OCI-LY3 (cell line): ENCODE measurements at regions not wholly inside any gene's neighbourhood (a gene's known extent, or its start where the extent isn't known, plus 50 kb on each side); places are given as distances from the start of the nearest gene placed in this dataset.

ENCODE experiments used
- H2AFZ ChIP-seq: fragments of 200-600, 300-600 bp; shearing (Covaris generic); 2 replicates; pipeline ENCODE4 v1.6.0; 2014; ENCODE audit warnings: antibody characterized with exemption, low read depth, low read length
- H3K27ac ChIP-seq: fragments of 200-600, 300-600 bp; sonication (generic); 2 replicates; pipeline ENCODE4 v1.5.1; 2014; ENCODE audit warnings: mild to moderate bottlenecking, low read length, moderate library complexity, mixed read lengths
- H3K27me3 ChIP-seq: fragments of 200-600, 300-600 bp; sonication (generic); 2 replicates; pipeline ENCODE4 v1.6.1; 2014; ENCODE audit warnings: low read depth, low read length, mixed read lengths
- H3K36me3 ChIP-seq: fragments of 200-600, 300-600 bp; sonication (generic); replicated peaks from 2 replicates; pipeline ENCODE3; 2014; ENCODE audit warnings: low read depth, low read length, mixed read lengths
- H3K4me1 ChIP-seq: fragments of 300-600, 200-600 bp; sonication (generic); 2 replicates; pipeline ENCODE4 v1.6.1; 2014; ENCODE audit warnings: low read length, mixed read lengths
- H3K4me2 ChIP-seq: fragments of 200-600, 300-600 bp; sonication (generic); 2 replicates; pipeline ENCODE4 v1.6.1; 2014; ENCODE audit warnings: low read length, mixed read lengths
- H3K4me3 ChIP-seq: fragments of 300-600, 200-600 bp; sonication (generic); 2 replicates; pipeline ENCODE4 v1.5.1; 2014; ENCODE audit warnings: antibody characterized with exemption, mild to moderate bottlenecking, low read length, moderate library complexity
- H3K79me2 ChIP-seq: fragments of 300-600, 200-600 bp; shearing (Covaris generic); 2 replicates; pipeline ENCODE4 v1.6.1; 2014; ENCODE audit warnings: mild to moderate bottlenecking, low read length, mixed read lengths
- H3K9ac ChIP-seq: fragments of 300-600, 200-600 bp; shearing (Covaris generic); 2 replicates; pipeline ENCODE4 v1.6.0; 2014; ENCODE audit warnings: mild to moderate bottlenecking, low read length, moderate library complexity
- H3K9me3 ChIP-seq: fragments of 200-600, 300-600 bp; shearing (Covaris generic); 2 replicates; pipeline ENCODE4 v1.6.1; 2014; ENCODE audit warnings: low read length, mixed read lengths; ENCODE audit not compliant: insufficient read depth
- H4K20me1 ChIP-seq: fragments of 200-600, 300-600 bp; sonication (generic); 2 replicates; pipeline ENCODE4 v1.6.1; 2016; ENCODE audit warnings: low read length, mixed read lengths; ENCODE audit not compliant: insufficient read depth
- CTCF ChIP-seq: fragments of 200-600, 300-600 bp; sonication (generic); IDR thresholded peaks from 2 replicates; pipeline ENCODE4 v1.5.1; 2014; ENCODE audit warnings: antibody characterized with exemption, low read length, low read depth
- EZH2phosphoT487 ChIP-seq: fragments of 200-600 bp; shearing (Covaris generic); IDR thresholded peaks from 2 replicates; pipeline ENCODE4 v1.6.1; 2018; ENCODE audit warnings: antibody characterized with exemption, mixed run types, low read depth

- H3K27me3 ChIP-seq = peaks cover 23% of the 10 kb centered on the region
- H3K79me2 ChIP-seq = no peaks in the 10 kb centered on the region
- no peaks in the 10 kb centered on the region for H3K9me3 ChIP-seq
- no peak overlapping the region for H3K9ac ChIP-seq
- no peaks in the 10 kb centered on the region for H3K36me3 ChIP-seq
- no peaks in the 10 kb centered on the region for H4K20me1 ChIP-seq
- no peak overlapping the region for H3K4me2 ChIP-seq
- TF ChIP-seq EZH2phosphoT487 (no peak), CTCF (no peak)
- no peak overlapping the region for H3K27ac ChIP-seq
- H3K4me3 ChIP-seq = no peak overlapping the region
- no peaks in the 10 kb centered on the region for H3K4me1 ChIP-seq
- no peak overlapping the region for H2AFZ ChIP-seq
These were observed 140.7 kb downstream of the NSG2 start for GRCh38 chr5:174186096-174186695.

DNA sequence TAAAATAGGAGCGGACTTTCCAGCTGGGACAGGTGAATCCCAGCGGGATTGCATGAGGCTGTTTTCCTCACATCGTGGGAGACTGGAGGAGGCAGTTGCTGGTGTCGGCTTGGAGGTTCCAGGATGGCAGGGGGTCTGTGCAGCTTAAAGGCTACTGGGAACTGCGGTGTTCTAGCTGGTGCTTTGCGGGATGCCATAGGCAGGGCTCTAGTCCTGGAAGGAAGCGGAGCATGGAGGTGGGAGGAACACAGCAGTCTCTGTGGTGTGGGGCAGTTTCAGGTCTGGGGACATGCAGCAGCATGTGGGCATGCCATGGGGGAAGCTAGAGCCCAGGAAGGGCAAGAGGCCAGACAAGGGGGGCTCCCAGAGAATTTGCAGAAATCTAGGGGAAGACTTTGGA is 141.5 kb downstream of the NSG2 start:
- H3K4me1 ChIP-seq = no peaks in the 10 kb centered on the region
- H3K27ac ChIP-seq = no peak overlapping the region
- H3K4me2 ChIP-seq = no peak overlapping the region
- H3K79me2 ChIP-seq = no peaks in the 10 kb centered on the region
- no peak overlapping the region for H3K9ac ChIP-seq
- H4K20me1 ChIP-seq = no peaks in the 10 kb centered on the region
- TF ChIP-seq EZH2phosphoT487 (no peak), CTCF (no peak)
- H3K27me3 ChIP-seq = peaks cover 21% of the 10 kb centered on the region
- H3K36me3 ChIP-seq = no peaks in the 10 kb centered on the region
- H3K4me3 ChIP-seq = no peak overlapping the region
- H2AFZ ChIP-seq = no peak overlapping the region
- no peaks in the 10 kb centered on the region for H3K9me3 ChIP-seq

- no peak overlapping the region for H3K4me3 ChIP-seq
- H3K27me3 ChIP-seq = peaks cover 19% of the 10 kb centered on the region
- H3K27ac ChIP-seq = no peak overlapping the region
- H3K4me1 ChIP-seq = no peaks in the 10 kb centered on the region
- no peaks in the 10 kb centered on the region for H3K79me2 ChIP-seq
- no peak for TF ChIP-seq CTCF
- no peak for TF ChIP-seq EZH2phosphoT487
- no peak overlapping the region for H2AFZ ChIP-seq
- H3K9ac ChIP-seq = no peak overlapping the region
- no peaks in the 10 kb centered on the region for H4K20me1 ChIP-seq
- H3K4me2 ChIP-seq = no peak overlapping the region
- H3K36me3 ChIP-seq = no peaks in the 10 kb centered on the region
- no peaks in the 10 kb centered on the region for H3K9me3 ChIP-seq
These were observed 142.0 kb downstream of the NSG2 start for GRCh38 chr5:174187481-174187880.

GRCh38 chr5:174188295-174188694 is 142.8 kb downstream of the NSG2 start:
- Histone ChIP-seq H3K4me3 (no peak overlapping the region), H4K20me1 (no peaks in the 10 kb centered on the region), H2AFZ (no peak overlapping the region), H3K27ac (no peak overlapping the region), H3K4me2 (no peak overlapping the region), H3K36me3 (no peaks in the 10 kb centered on the region), H3K9ac (no peak overlapping the region), H3K79me2 (no peaks in the 10 kb centered on the region), H3K4me1 (no peaks in the 10 kb centered on the region), H3K9me3 (no peaks in the 10 kb centered on the region), H3K27me3 (peaks cover 16% of the 10 kb centered on the region; the same call in 1 of the 2 replicates)
- TF ChIP-seq EZH2phosphoT487 (no peak), CTCF (no peak)
